ENCODE measurements at regions not wholly inside any gene's neighbourhood (a gene's known extent, or its start where the extent isn't known, plus 50 kb on each side); places are given as distances from the start of the nearest gene placed in this dataset.

DNA sequence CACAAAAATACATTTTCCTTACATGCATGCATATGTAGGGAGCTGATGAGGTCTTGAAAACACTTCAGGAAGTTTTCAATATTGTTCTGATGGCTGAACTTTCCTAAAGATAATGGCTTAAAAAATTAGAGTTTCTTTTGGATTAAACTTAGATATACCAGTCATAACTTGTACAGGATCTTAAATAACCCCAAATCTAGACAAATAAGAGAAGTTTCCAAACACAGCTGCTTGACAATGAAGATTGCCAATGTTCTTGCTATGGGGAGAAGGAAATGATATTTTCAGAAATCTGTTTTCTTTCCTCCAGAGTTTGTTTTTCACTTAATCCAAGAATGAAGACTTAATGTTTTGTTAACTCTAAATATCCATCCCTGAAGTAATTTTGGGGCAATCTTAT, 54.6 kb upstream of the SPTBN1 start:
- TF ChIP-seq, protein P1, sequence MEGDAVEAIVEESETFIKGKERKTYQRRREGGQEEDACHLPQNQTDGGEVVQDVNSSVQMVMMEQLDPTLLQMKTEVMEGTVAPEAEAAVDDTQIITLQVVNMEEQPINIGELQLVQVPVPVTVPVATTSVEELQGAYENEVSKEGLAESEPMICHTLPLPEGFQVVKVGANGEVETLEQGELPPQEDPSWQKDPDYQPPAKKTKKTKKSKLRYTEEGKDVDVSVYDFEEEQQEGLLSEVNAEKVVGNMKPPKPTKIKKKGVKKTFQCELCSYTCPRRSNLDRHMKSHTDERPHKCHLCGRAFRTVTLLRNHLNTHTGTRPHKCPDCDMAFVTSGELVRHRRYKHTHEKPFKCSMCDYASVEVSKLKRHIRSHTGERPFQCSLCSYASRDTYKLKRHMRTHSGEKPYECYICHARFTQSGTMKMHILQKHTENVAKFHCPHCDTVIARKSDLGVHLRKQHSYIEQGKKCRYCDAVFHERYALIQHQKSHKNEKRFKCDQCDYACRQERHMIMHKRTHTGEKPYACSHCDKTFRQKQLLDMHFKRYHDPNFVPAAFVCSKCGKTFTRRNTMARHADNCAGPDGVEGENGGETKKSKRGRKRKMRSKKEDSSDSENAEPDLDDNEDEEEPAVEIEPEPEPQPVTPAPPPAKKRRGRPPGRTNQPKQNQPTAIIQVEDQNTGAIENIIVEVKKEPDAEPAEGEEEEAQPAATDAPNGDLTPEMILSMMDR (IDR thresholded peaks at IDR 0.05), result no peak
- no peak for TF ChIP-seq EZH2 (IDR thresholded peaks at IDR 0.05; ENCODE audit: borderline replicate concordance, insufficient read depth, low read depth, low read length, poor library complexity, severe bottlenecking)
